ENCODE measurements at regions not wholly inside any gene's neighbourhood (a gene's known extent, or its start where the extent isn't known, plus 50 kb on each side); places are given as distances from the start of the nearest gene placed in this dataset.

DNA sequence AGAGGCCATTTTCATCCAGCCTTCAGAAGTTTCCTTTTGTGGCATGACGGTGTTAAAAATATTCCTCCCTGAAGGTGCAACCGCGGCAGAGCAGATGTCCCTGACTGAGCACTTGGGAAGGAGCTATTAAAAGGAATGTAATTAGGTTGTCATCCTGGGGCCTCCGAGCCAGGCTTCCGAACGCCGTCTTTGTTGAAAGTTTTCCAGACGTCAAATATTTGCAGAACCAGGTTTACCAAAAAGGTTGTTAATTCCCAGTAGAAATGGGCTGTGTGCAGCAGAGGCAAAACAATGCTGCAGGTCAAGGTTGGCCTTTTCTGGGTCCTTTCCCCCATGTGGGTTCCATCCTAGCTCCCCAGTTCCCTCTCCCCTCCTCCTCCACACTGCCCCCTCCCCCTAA lies 88.8 kb upstream of the CALM2 start:
- DNase-seq = no peak

- DNase-seq = no peak
These were observed 88.4 kb upstream of the CALM2 start for GRCh38 chr2:47264686-47265085.

- DNase-seq = no peak
These were observed 87.8 kb upstream of the CALM2 start for GRCh38 chr2:47264143-47264542.

GRCh38 chr2:47262657-47263056 lies 86.3 kb upstream of the CALM2 start:
- DNase-seq = no peak

- DNase-seq = no peak
These were observed 84.7 kb upstream of the CALM2 start for GRCh38 chr2:47260971-47261370.

- no peak for DNase-seq
These were observed 83.5 kb upstream of the CALM2 start for GRCh38 chr2:47259829-47260228.

DNA sequence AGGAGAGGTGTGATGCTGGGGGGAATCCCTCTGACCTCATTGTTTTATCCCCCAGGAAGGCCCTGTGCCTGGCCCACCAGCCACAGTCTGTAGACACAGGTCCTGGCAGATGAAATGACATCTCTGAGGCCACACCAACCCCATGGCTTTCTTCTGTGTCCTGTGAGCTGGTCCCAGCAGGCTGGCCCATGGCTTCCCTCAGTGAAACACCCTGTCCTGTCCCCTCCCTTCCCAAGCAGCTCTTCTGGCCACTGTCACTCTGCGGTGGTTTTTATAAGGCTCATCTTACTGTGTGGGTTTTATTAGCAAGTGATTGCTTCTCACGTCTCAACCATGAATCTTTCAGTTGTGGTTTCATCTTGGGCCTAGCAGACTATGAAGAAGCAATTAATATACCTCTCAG lies 81.6 kb upstream of the CALM2 start:
- DNase-seq = no peak

DNA sequence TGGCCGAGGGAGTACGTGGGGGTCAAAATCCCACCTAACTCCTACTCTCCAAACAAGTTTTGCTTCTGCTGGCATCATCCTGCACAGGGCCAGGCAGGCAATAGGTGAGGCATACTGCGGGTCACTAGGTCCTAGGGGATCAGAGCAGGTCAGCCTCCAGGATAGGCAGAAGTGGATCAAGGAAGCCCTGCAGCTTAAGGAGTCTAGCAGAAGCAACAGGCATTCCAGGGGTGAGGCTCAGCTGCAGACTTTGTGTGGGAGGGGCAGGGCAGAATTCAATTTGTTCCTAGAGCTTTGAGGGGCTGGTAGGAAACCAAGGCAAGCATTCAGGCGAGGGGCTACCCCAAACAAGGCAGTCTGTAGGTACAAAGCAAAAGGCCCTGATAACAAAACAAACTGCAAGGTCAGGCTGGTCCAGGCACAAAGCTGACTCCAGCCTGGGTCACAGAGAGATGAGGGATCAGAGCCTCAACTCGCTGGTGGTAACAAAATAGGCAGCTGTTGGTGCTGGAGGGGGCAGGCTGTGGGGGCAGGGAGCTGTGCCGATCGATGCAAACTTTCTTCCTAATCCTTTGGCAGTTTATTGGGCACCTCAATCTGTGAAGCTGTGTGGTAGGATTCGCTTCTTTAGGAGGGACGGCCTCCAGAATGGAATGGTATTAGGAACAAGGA lies 80.2 kb upstream of the CALM2 start:
- no peak for DNase-seq

GRCh38 chr2:47255794-47256193 lies 79.5 kb upstream of the CALM2 start:
- DNase-seq = no peak

DNA sequence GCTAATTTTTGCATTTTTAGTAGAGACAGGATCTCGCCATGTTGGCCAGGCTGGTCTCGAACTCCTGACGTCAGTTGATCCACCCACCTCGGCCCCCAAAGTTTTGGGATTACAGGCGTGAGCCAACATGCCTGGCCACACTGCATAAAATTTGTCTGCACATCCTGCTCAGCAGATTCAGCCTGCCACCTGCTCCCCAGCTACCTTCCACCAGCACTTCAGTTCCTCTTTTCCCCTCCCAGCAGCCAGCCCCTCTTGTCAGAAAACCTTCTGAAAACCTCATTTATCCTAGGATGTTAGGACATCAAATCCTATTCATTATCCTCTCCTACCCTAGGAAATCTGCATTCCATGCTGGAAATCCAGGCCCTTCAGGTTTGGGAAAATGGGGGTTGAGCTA lies 78.2 kb upstream of the CALM2 start:
- DNase-seq = no peak

- no peak for DNase-seq
These were observed 77.1 kb upstream of the CALM2 start for GRCh38 chr2:47253447-47253846.

GRCh38 chr2:47251404-47251675 lies 75.0 kb upstream of the CALM2 start:
- no peak for DNase-seq

DNA sequence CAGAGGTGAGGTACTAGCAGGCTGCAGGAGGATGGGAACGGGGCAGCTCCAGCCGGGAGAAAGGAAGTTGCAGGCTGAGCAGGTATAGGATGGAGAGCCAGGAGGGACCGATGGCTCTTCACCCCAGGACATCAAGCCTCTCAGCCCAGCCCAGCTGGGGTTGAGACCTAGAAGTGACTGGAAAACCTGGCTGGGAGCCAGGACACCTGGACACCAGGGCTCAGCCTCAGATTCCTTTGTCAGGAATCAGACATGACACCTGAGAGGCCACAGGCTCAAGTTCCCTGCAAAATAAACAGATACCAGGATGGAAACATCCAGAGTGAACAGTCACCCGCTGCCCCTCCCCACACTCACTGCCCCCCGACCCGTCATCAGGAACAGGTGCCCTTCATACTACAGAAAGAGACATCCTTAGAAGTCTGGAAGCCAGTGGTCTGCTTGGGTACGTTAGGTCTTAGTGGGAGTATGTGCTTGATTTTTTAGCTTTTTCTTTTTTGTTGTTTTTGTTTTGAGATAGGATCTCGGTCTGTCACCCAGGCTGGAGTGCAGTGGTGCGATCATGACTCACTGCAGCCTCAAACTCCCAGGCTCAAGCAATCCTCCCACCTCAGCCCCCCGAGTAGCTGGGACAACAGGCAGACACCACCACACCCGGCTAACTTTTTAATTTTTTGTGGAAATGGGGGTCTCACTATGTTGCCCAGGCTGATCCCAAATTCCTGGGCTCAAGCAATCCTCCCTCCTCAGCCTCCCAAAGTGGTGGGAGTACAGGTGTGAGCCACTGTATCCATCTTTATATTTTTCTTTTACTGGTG lies 74.5 kb upstream of the CALM2 start:
- DNase-seq = no peak

DNA sequence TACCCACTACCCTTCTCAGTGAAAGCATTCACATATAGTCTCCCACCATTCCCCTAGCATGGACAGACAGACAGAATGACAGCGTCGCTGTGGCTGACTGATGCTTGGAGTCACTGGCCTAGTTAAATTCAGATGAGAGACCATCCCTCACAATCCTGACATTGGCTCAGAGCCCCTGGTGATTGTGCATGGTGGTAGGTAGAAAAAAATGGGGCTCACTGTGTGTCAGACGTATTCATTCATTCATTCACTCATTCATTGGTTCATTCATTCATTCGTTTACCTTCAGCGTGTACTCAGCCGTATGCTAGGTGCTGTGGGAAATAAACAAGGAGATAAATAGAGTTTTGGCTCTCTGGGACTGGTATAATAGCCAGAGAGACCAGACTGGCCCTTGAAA lies 73.6 kb upstream of the CALM2 start:
- no peak for DNase-seq

DNA sequence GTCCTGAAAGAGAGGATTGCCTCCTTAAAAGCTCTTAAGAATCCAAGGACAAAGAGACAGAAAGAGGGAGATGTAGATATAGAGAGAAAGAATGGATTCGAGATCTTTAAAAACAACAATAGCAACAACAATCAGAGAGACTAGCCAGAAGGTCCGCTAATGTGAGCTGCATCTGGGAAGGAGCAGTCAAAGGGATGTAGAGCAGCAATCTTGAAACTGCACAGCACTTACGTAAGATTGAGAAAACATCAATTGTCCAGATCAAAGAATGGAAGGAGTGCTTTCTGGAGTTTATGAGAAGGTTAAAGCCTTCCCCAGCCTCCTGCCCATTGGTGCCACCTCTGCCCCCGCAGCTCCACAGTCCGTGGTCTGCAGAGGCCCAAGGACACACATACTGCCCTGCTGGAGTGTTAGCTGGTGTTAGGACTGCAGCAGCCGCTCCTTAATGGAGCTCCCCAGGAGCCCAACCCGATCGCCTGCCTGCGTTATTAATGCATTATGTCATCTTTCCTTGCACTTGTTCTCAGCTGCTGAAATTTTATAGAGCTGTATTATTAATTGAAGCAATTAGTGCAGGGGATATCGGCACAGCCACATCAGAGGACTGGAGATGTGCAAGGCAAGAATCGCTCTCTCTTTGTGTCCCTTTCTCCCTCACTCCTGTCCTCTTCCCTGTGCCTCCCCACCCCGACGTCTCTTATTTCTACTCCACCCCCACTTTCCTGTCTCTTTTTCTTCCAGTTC lies 73.0 kb upstream of the CALM2 start:
- DNase-seq = no peak

- DNase-seq = no peak
These were observed 67.4 kb upstream of the CALM2 start for GRCh38 chr2:47243596-47244323.

- DNase-seq = no peak
These were observed 65.4 kb upstream of the CALM2 start for GRCh38 chr2:47241715-47242114.

GRCh38 chr2:47239119-47239969 lies 63.0 kb upstream of the CALM2 start:
- no peak for DNase-seq

- DNase-seq = no peak
These were observed 62.3 kb upstream of the CALM2 start for GRCh38 chr2:47238638-47239037.

- DNase-seq = no peak
These were observed 61.3 kb upstream of the CALM2 start for GRCh38 chr2:47237375-47238334.

All from right kidney (tissue), 1 donor.